GM12878 (cell line): ENCODE measurements at regions not wholly inside any gene's neighbourhood (a gene's known extent, or its start where the extent isn't known, plus 50 kb on each side); places are given as distances from the start of the nearest gene placed in this dataset.

Experiments
- ATAC-seq: fragments of 200-7000 bp; cut with Tn5 transposase; 3 replicates; pipeline ENCODE4 v1.9.1; 2020; ENCODE audit warnings: mild to moderate bottlenecking, moderate library complexity
- BruUV-seq: library from RNA; stranded (reverse); fragments of 400-500 nt; replicated peaks from 2 replicates; lab custom pipeline; 2021; lab: Mats Ljungman, UMichigan
- CTCF ChIA-PET: fragments of 300-600 bp; sonication (Branson Sonifier 250); formaldehyde crosslinking; extraction: SDS; loops from one replicate; lab custom pipeline; 2021; ENCODE audit warnings: inconsistent platforms; lab: Yijun Ruan, JAX
- POLR2A ChIA-PET: fragments of 350-600 bp; formaldehyde crosslinking; extraction: SDS; loops from one replicate; lab custom pipeline; 2021; ENCODE audit warnings: inconsistent platforms; lab: Charles Lee
- RAD21 ChIA-PET: fragments of 300-600 bp; sonication (Branson Sonifier 250); formaldehyde crosslinking; loops from one replicate; lab custom pipeline; 2023; ENCODE audit warnings: antibody characterized with exemption; ENCODE audit not compliant: unreplicated experiment; lab: Charles Lee
- SMC1A ChIA-PET: fragments of 300-600 bp; sonication (Branson Sonifier 250); formaldehyde crosslinking; loops from one replicate; lab custom pipeline; 2023; ENCODE audit not compliant: unreplicated experiment, uncharacterized antibody; lab: Charles Lee
- DNase-seq: peaks from one replicate; pipeline ENCODE4 v3.0.0-alpha.2; 2011; ENCODE audit warnings: low read depth, low spot score
- FAIRE-seq: peaks from 3 replicates; lab custom pipeline; 2011; peaks lifted over from hg19 to GRCh38; lab: Jason Lieb, UNC
- H2AFZ ChIP-seq: 2 replicates; pipeline ENCODE4 v1.6.0; 2011; ENCODE audit warnings: low read depth, low read length, control low read depth; ENCODE audit not compliant: control insufficient read depth
- H3K27ac ChIP-seq: 2 replicates; pipeline ENCODE4 v1.5.1; 2011; ENCODE audit warnings: control low read depth; ENCODE audit not compliant: control insufficient read depth, insufficient read depth
- H3K27me3 ChIP-seq, 2 experiments: replicated peaks in 1 of 2; 2 replicates each; pipeline versions ENCODE4 v1.6.0 to v1.6.1; 2011; ENCODE audit warnings: low read length in 1 of 2; ENCODE audit not compliant: control insufficient read depth in 2 of 2, insufficient read depth in 2 of 2
- H3K36me3 ChIP-seq, 2 experiments: 2 replicates each; pipeline ENCODE4 v1.5.1; 2011; ENCODE audit warnings: low read length in 1 of 2; ENCODE audit not compliant: control insufficient read depth in 2 of 2, insufficient read depth in 2 of 2
- H3K4me1 ChIP-seq: 2 replicates; pipeline ENCODE4 v1.6.1; 2011; ENCODE audit warnings: mild to moderate bottlenecking, low read length, moderate library complexity, mixed read lengths; ENCODE audit not compliant: control insufficient read depth, insufficient read depth
- H3K4me2 ChIP-seq: 2 replicates; pipeline ENCODE4 v1.6.0; 2011; ENCODE audit warnings: control low read depth; ENCODE audit not compliant: control insufficient read depth, insufficient read depth
- H3K4me3 ChIP-seq: fragments of 200-600 bp; sonication (generic); 2 replicates; pipeline ENCODE4 v1.5.1; 2016
- H3K79me2 ChIP-seq: 2 replicates; pipeline ENCODE4 v1.6.0; 2011; ENCODE audit warnings: low read length; ENCODE audit not compliant: control insufficient read depth, insufficient read depth
- H3K9ac ChIP-seq: 2 replicates; pipeline ENCODE4 v1.8.0; 2011; ENCODE audit warnings: low read length, control low read depth, mixed read lengths; ENCODE audit not compliant: control insufficient read depth, insufficient read depth
- H3K9me3 ChIP-seq: replicated peaks from 3 replicates; pipeline ENCODE4 v1.5.1; 2011; ENCODE audit warnings: mild to moderate bottlenecking, low read length; ENCODE audit not compliant: control insufficient read depth, insufficient read depth
- H4K20me1 ChIP-seq: 2 replicates; pipeline ENCODE4 v1.6.0; 2011; ENCODE audit not compliant: control insufficient read depth, insufficient read depth
- ATF2 ChIP-seq: IDR thresholded peaks from 2 replicates; pipeline ENCODE4 v1.6.1; 2012; ENCODE audit warnings: low read length, inconsistent platforms
- CHD1 ChIP-seq: IDR thresholded peaks from 2 replicates; pipeline ENCODE4 v1.6.1; 2012; ENCODE audit warnings: low read depth, low read length, improper control_type of control experiment
- E2F8 ChIP-seq: fragments of 450-650 bp; IDR thresholded peaks from 2 replicates; pipeline ENCODE4 v1.6.1; 2018; ENCODE audit warnings: mild to moderate bottlenecking, low read depth, moderate library complexity; ENCODE audit not compliant: partially characterized antibody
- GATAD2B ChIP-seq: fragments of 450-650 bp; conservative IDR thresholded peaks from 2 replicates; pipeline ENCODE4 v1.6.1; 2017; ENCODE audit warnings: low read depth, mild to moderate bottlenecking, moderate library complexity
- HDGF ChIP-seq: fragments of 450-650 bp; IDR thresholded peaks from 2 replicates; pipeline ENCODE4 v1.6.1; 2016; ENCODE audit warnings: antibody characterized with exemption
- IRF3 ChIP-seq: fragments of 450-650 bp; IDR thresholded peaks from 2 replicates; pipeline ENCODE4 v1.6.1; 2014; ENCODE audit warnings: mild to moderate bottlenecking
- POLR2AphosphoS2 ChIP-seq: IDR thresholded peaks from 2 replicates; pipeline ENCODE4 v1.6.1; 2011; ENCODE audit warnings: low read depth, mild to moderate bottlenecking, low read length, improper control_type of control experiment, moderate library complexity
- RCOR1 ChIP-seq: conservative IDR thresholded peaks from 2 replicates; pipeline ENCODE4 v1.6.1; 2012; ENCODE audit warnings: low read depth, low read length, improper control_type of control experiment
- SUPT20H ChIP-seq: IDR thresholded peaks from 2 replicates; pipeline ENCODE4 v1.6.1; 2011; ENCODE audit warnings: low read depth, mild to moderate bottlenecking, low read length, moderate library complexity, borderline replicate concordance; ENCODE audit not compliant: control insufficient read depth
- ZBED1 ChIP-seq: IDR thresholded peaks from 2 replicates; pipeline ENCODE4 v1.6.1; 2016; ENCODE audit warnings: borderline replicate concordance
- ZNF384 ChIP-seq: IDR thresholded peaks from 2 replicates; pipeline ENCODE4 v1.6.1; 2012; ENCODE audit warnings: low read depth, mild to moderate bottlenecking, low read length, improper control_type of control experiment, borderline replicate concordance
- WGBS: methylation state at CpG from one replicate; pipeline ENCODE4 v1.1.6; 2016; ENCODE audit warnings: low lambda C conversion rate; ENCODE audit not compliant: insufficient replicate concordance, insufficient coverage; ENCODE audit errors: missing lambda C conversion rate; 5-methylcytosine and 5-hydroxymethylcytosine counted together
- in situ Hi-C: fragments of 300-500 bp; cut with MboI; formaldehyde crosslinking; loops from 9 replicates; pipeline ENCODE4 v1.14.3; 2018; ENCODE audit warnings: mixed read lengths
- intact Hi-C: fragments of 100-400 bp; cut with micrococcal nuclease; formaldehyde crosslinking; loops from one replicate; pipeline ENCODE4 v1.14.2; 2022; ENCODE audit not compliant: unreplicated experiment

GRCh38 chrX:39967348-39967747, 130.4 kb downstream of the BCOR start:
- Histone ChIP-seq H3K4me3 (no peak overlapping the region), H3K4me2 (no peak overlapping the region), H3K9ac (no peak overlapping the region), H3K9me3 (peaks cover 4% of the 10 kb centered on the region), H2AFZ (no peak overlapping the region), H3K27me3 (no peaks in the 10 kb centered on the region; a peak in 2 of 4 replicates), H3K27ac (no peak overlapping the region), H3K36me3 (no peaks in the 10 kb centered on the region), H3K4me1 (no peaks in the 10 kb centered on the region), H4K20me1 (no peaks in the 10 kb centered on the region), H3K79me2 (no peaks in the 10 kb centered on the region)
- FAIRE-seq (no peak), ATAC-seq (no peak), DNase-seq (no peak)
- intact Hi-C loops (no loop called here), in situ Hi-C loops (no loop called here)
- ChIA-PET SMC1A (no interaction called here), POLR2A (interaction anchor here (0.6 kb wide), 1 partner anchor 218 kb away, joined by 3 read pairs; no protein-coding TSS in a partner anchor), RAD21 (no interaction called here), CTCF (no interaction called here)
- 43% methylated on average over 4 of the region's 4 CpGs for WGBS
- BruUV-seq = no TSS peak
- TF ChIP-seq SUPT20H = no peak

GRCh38 chrX:39969099-39969818, 128.5 kb downstream of the BCOR start:
- Histone ChIP-seq H2AFZ (no peak overlapping the region), H3K4me2 (no peak overlapping the region), H3K9me3 (peaks cover 4% of the 10 kb centered on the region), H3K27ac (no peak overlapping the region), H3K9ac (no peak overlapping the region), H3K36me3 (no peaks in the 10 kb centered on the region), H3K4me1 (no peaks in the 10 kb centered on the region), H4K20me1 (no peaks in the 10 kb centered on the region), H3K4me3 (no peak overlapping the region), H3K27me3 (no peaks in the 10 kb centered on the region; a peak in 2 of 4 replicates), H3K79me2 (no peaks in the 10 kb centered on the region)
- CTCF ChIA-PET = interaction anchor here (0.7 kb wide), 1 partner anchor 194 kb away, joined by 3 read pairs; no protein-coding TSS in a partner anchor
- intact Hi-C loops (no loop called here), in situ Hi-C loops (no loop called here)
- BruUV-seq = no TSS peak
- RAD21 ChIA-PET = no interaction called here
- POLR2A ChIA-PET = no interaction called here
- 38% methylated on average over 16 of the region's 16 CpGs for WGBS
- ATAC-seq (no peak), FAIRE-seq (no peak), DNase-seq (no peak)
- SMC1A ChIA-PET = no interaction called here
- TF ChIP-seq HDGF = no peak
- TF ChIP-seq CHD1 = no peak
- TF ChIP-seq ATF2 = no peak
- TF ChIP-seq E2F8 = no peak
- no peak for TF ChIP-seq ZBED1
- no peak for TF ChIP-seq RCOR1
- no peak for TF ChIP-seq IRF3
- no peak for TF ChIP-seq ZNF384
- TF ChIP-seq SUPT20H = no peak
- no peak for TF ChIP-seq POLR2AphosphoS2
- no peak for TF ChIP-seq GATAD2B
